Activated CD4-positive, alpha-beta T cell treated with anti-CD3 and anti-CD28 coated beads, Interleukin-2, amount 10 ng/mL, durations not matched to agents 24 days and 14 days (primary cell): ENCODE measurements at regions not wholly inside any gene's neighbourhood (a gene's known extent, or its start where the extent isn't known, plus 50 kb on each side); places are given as distances from the start of the nearest gene placed in this dataset.

Experiments
- DNase-seq: peaks from one replicate; pipeline ENCODE4 v3.0.0; 2022
- H3K27ac Mint-ChIP-seq: one replicate; pipeline ENCODE4 v1.8.0; 2022; ENCODE audit warnings: mild to moderate bottlenecking, mixed read lengths
- H3K27me3 Mint-ChIP-seq: one replicate; pipeline ENCODE4 v1.8.0; 2022; ENCODE audit warnings: mixed read lengths
- H3K36me3 Mint-ChIP-seq: one replicate; pipeline ENCODE4 v1.8.0; 2022; ENCODE audit warnings: low read depth, mild to moderate bottlenecking, mixed read lengths
- H3K4me1 Mint-ChIP-seq: one replicate; pipeline ENCODE4 v1.8.0; 2021; ENCODE audit warnings: mixed read lengths
- H3K4me3 Mint-ChIP-seq: one replicate; pipeline ENCODE4 v1.8.0; 2022; ENCODE audit warnings: mild to moderate bottlenecking, moderate library complexity, mixed read lengths
- H3K9me3 Mint-ChIP-seq: one replicate; pipeline ENCODE4 v1.8.0; 2021; ENCODE audit warnings: mixed read lengths
- intact Hi-C: fragments of 100-400 bp; cut with micrococcal nuclease; formaldehyde crosslinking; loops from one replicate; pipeline ENCODE4 v1.15.1; 2023

DNA sequence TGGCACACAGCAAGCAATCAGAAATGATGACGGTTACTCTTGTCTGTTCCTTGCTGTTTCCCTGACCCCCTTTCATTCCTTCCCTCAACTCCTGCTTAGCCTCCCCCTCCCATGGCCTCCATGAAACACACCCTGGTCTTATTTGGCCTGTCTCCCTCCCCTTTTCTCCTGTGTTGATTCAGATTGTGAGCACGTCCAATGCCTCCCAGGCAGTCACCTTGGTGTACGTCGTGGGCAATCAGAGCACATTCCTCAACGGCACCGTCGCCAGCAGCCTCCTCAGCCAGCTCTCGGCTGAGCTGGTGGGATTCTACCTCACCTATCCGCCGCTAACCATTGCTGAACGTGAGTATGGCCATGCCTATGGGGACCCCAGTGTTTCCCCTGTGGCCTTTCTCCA is 141.1 kb downstream of the C11orf91 start:
- Mint-ChIP-seq H3K9me3 (no peaks in the 10 kb centered on the region), H3K4me3 (no peak overlapping the region), H3K4me1 (no peaks in the 10 kb centered on the region), H3K27me3 (peaks cover 6% of the 10 kb centered on the region), H3K36me3 (no peaks in the 10 kb centered on the region), H3K27ac (no peak overlapping the region)
- DNase-seq = no peak
- intact Hi-C loops = no loop called here

DNA sequence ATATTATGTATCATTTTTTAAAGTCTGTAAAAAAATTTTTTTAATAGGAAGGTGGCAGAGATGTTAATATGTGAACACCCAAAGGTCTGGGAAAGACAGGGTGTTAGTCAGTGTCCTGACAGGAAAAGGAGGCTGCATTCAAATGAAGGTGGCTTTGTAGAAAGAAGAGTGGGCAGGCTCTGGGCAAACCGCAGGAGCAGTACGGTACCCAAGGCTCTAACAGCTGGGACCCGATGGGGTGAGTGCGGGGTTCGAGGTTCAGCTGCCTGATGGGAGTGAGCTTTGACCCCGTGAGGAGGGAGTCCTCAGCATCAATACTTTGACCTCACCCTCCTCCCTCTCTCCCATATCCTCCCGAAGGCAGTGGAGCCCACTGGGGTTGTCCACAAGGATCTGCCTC is 142.5 kb downstream of the C11orf91 start:
- Mint-ChIP-seq H3K9me3 (no peaks in the 10 kb centered on the region), H3K4me1 (no peaks in the 10 kb centered on the region), H3K4me3 (no peak overlapping the region), H3K27me3 (peaks cover 10% of the 10 kb centered on the region), H3K36me3 (no peaks in the 10 kb centered on the region), H3K27ac (no peak overlapping the region)
- DNase-seq = no peak
- intact Hi-C loops = no loop called here

DNA sequence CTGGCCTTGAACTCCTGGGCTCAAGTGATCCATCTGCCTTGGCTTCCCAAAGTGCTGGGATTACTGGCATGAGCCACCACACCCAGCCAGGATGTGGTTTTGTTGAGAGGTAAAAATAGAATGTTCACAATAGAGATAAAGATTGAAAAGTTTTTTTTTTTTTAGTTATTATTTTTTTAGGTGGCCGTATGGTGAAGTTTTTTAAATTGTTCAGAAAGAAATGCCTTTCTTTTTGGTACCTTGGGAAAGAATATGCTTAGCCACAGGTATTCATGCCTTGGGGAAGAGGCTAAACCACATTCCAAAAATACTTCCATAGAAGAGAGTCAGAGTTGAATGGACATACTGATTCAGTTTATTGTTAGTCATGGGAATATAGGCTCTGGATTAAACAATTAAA is 143.4 kb downstream of the C11orf91 start:
- H3K4me1 Mint-ChIP-seq = no peaks in the 10 kb centered on the region
- intact Hi-C loops = no loop called here
- H3K36me3 Mint-ChIP-seq = no peaks in the 10 kb centered on the region
- no peaks in the 10 kb centered on the region for H3K9me3 Mint-ChIP-seq
- H3K4me3 Mint-ChIP-seq = no peak overlapping the region
- no peak for DNase-seq
- no peak overlapping the region for H3K27ac Mint-ChIP-seq
- H3K27me3 Mint-ChIP-seq = peaks cover 10% of the 10 kb centered on the region

DNA sequence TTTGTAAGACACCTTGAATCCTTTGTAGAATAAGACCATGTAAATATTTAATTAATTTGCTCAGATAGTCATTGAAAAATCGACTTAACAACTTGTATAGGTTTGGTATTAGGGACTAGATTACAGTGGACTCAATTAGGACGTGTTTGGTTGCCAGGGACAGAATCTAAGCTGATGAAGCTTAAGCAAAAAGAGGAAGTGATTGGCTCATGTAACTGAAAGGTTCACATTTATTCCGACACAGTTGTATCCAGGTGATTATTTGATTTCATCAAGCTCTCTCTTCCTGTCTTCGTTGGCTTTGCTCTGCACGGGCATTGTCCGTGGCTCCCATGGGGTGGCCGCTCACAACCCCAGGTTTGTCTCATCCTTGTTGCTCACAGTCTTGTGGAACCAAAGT is 146.4 kb downstream of the C11orf91 start:
- H3K27me3 Mint-ChIP-seq = peaks cover 17% of the 10 kb centered on the region
- H3K27ac Mint-ChIP-seq = no peak overlapping the region
- no peak overlapping the region for H3K4me3 Mint-ChIP-seq
- no peaks in the 10 kb centered on the region for H3K36me3 Mint-ChIP-seq
- intact Hi-C loops = no loop called here
- no peaks in the 10 kb centered on the region for H3K9me3 Mint-ChIP-seq
- H3K4me1 Mint-ChIP-seq = no peaks in the 10 kb centered on the region
- no peak for DNase-seq

DNA sequence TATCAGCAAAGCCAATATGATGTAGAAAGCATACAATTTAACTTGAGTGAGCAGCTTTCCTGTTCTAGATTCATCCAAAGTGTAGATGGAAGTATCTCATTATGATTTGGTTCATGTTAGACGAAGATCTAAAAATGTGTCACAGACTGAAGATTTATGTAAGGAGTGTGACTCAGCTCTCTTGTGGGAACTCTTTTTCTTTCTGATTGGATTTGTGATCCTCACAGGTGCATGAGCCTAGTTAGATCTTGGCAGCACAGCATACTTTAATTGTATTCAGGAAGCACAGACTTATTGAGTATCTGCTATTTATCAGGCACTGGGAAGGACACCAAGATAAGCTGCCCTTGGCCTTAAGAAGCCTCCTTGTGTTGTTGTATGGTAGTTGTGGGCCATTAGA is 147.1 kb downstream of the C11orf91 start:
- Mint-ChIP-seq H3K9me3 (no peaks in the 10 kb centered on the region), H3K4me1 (no peaks in the 10 kb centered on the region), H3K27me3 (peaks cover 17% of the 10 kb centered on the region), H3K36me3 (no peaks in the 10 kb centered on the region), H3K4me3 (no peak overlapping the region), H3K27ac (no peak overlapping the region)
- intact Hi-C loops = no loop called here
- no peak for DNase-seq

DNA sequence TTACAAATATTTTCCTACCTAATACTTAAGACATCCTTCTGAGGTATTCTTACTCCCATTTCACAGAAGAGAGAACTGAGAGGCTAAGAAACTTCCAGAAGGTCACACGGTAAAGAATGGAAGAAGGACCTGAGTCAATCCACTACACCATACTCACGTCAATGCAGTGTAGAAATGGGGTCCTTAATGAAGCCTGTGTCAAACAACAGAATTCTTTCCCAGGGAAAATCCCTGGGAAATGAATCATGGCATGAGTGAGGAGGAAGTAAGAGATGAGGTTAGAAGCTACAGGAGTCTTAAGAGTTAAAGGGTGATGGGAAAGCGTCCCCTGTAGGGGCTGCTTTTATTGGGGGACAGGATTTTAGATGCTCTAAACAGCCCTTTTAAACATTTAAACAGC is 147.9 kb downstream of the C11orf91 start:
- Mint-ChIP-seq H3K27me3 (peaks cover 20% of the 10 kb centered on the region), H3K36me3 (no peaks in the 10 kb centered on the region), H3K9me3 (no peaks in the 10 kb centered on the region), H3K4me3 (no peak overlapping the region), H3K27ac (no peak overlapping the region), H3K4me1 (no peaks in the 10 kb centered on the region)
- DNase-seq = no peak
- intact Hi-C loops = no loop called here

DNA sequence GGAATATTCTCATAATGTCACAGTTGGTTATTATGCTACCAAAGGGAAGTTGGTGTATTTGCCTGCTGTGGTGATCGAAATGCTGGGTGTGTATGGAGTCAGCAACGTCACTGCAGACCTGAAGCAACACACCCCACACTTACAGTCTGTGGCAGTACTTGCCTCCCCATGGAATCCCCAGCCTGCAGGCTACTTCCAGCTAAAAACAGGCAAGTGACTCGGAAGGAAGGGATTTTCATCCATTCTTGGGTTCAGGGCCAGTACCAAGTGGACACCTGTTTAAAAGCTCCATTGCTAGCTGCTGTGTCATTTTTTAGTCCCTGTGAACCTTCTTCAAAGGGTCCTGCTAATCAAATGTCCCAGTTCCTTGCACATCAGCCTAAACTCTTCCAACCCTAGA is 149.6 kb downstream of the C11orf91 start:
- no peak overlapping the region for H3K27ac Mint-ChIP-seq

DNA sequence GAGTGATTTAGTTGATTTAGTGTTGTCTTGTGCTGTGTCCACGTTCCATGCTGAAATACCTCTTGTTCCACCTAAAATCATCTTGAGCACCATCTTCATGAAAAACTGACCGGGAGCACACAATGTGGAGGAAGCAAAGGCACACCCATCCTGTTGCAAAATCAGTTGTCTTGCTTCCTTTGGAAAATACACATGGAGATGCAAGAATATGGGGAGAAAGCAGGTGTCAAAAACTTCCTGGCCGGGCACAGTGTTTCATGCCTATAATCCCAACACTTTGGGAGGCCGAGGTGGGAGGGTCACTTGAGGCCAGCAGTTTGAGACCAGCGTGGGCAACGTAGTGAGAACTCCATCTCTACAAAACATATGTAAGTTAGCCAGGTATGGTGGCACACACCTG is 151.1 kb downstream of the C11orf91 start:
- Mint-ChIP-seq H3K4me3 (no peak overlapping the region), H3K27ac (no peak overlapping the region), H3K4me1 (no peaks in the 10 kb centered on the region), H3K27me3 (peaks cover 20% of the 10 kb centered on the region), H3K9me3 (no peaks in the 10 kb centered on the region), H3K36me3 (no peaks in the 10 kb centered on the region)
- DNase-seq = no peak
- intact Hi-C loops = no loop called here

More for the DNA sequence above, 149.6 kb downstream of the C11orf91 start:
- H3K4me3 Mint-ChIP-seq = no peak overlapping the region
- intact Hi-C loops = no loop called here
- no peaks in the 10 kb centered on the region for H3K9me3 Mint-ChIP-seq
- no peaks in the 10 kb centered on the region for H3K4me1 Mint-ChIP-seq
- H3K36me3 Mint-ChIP-seq = no peaks in the 10 kb centered on the region
- DNase-seq = no peak
- peaks cover 24% of the 10 kb centered on the region for H3K27me3 Mint-ChIP-seq

DNA sequence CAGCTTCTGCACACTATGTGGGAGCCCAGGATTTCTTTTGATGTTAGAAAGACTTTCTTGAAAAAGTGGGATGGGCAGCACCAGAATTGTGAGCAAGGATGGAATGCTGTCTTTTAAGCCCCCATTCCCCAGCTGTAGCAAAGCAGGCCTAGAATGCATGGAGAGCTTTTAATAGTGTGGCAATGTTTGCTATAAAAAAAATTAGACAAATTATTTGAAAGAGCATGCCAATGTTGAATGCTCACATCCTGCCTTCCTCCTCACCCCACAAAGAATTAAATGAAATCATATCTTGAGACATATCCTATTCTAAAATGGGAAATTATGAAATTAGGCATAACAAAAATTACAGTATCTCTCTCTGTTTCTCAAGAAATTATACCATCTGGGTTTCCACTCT is 154.7 kb downstream of the C11orf91 start:
- Mint-ChIP-seq H3K27me3 (peaks cover 15% of the 10 kb centered on the region), H3K36me3 (no peaks in the 10 kb centered on the region), H3K4me3 (no peak overlapping the region), H3K4me1 (no peaks in the 10 kb centered on the region), H3K9me3 (no peaks in the 10 kb centered on the region), H3K27ac (no peak overlapping the region)
- intact Hi-C loops = no loop called here
- no peak for DNase-seq

DNA sequence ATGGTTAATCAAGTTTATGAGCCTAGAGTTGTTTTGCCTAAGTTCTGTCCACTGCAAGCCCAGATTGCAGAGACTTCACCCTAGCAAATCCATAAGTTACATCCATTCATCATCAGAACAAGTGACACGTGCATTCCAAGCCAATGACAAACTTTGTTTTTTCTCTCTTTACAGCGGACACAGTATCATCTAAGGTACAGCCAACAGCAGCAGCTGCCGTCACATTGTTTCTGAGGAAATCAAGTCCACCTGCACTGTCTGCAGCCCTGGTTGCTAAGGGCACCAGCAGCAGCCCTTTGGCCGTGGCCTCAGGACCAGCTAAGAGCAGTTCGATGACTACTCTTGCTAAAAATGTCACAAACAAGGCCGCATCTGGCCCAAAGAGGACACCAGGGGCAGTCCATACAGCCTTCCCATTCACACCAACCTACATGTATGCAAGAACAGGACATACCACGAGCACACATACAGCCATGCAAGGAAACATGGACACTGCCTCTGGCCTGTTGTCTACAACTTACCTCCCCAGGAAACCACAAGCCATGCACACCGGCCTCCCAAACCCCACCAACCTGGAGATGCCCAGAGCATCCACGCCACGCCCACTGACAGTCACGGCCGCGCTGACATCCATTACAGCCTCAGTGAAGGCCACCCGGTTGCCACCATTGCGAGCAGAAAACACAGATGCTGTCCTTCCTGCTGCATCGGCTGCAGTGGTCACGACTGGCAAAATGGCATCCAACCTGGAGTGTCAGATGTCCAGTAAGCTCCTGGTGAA is 155.8 kb downstream of the C11orf91 start:
- Mint-ChIP-seq H3K9me3 (no peaks in the 10 kb centered on the region), H3K36me3 (no peaks in the 10 kb centered on the region), H3K27me3 (peaks cover 17% of the 10 kb centered on the region), H3K27ac (no peak overlapping the region), H3K4me1 (peaks cover 2% of the 10 kb centered on the region), H3K4me3 (no peak overlapping the region)
- DNase-seq = no peak
- intact Hi-C loops = no loop called here

DNA sequence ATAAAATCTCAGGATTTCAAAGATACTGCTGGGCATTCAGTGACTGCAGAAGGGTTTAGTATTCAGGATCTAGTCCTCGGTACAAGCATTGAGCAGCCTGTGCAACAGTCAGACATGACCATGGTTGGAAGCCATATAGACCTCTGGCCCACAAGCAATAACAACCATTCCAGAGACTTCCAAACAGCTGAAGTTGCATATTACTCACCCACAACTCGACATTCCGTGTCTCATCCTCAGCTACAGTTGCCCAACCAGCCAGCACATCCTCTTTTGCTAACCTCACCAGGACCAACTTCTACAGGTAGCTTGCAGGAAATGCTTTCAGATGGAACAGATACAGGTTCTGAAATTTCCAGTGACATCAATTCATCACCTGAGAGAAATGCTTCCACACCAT is 156.8 kb downstream of the C11orf91 start:
- intact Hi-C loops = loop anchor here (2.0 kb wide), 1 partner anchor 199 kb away; no protein-coding TSS in a partner anchor
- H3K27me3 Mint-ChIP-seq = peaks cover 20% of the 10 kb centered on the region
- DNase-seq = no peak
- H3K4me1 Mint-ChIP-seq = peaks cover 4% of the 10 kb centered on the region
- H3K36me3 Mint-ChIP-seq = no peaks in the 10 kb centered on the region
- no peak overlapping the region for H3K27ac Mint-ChIP-seq
- H3K4me3 Mint-ChIP-seq = no peak overlapping the region
- H3K9me3 Mint-ChIP-seq = no peaks in the 10 kb centered on the region

DNA sequence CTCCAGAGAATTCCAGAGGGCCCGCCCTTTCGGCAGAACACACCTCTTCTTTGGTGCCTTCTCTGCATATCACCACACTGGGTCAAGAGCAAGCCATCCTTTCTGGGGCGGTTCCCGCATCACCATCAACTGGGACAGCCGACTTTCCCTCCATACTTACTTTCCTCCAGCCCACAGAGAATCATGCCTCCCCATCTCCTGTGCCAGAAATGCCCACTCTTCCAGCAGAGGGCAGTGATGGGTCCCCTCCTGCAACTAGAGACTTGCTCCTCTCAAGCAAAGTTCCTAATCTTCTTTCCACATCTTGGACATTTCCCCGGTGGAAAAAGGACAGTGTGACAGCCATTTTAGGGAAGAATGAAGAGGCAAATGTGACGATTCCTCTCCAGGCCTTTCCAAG is 157.7 kb downstream of the C11orf91 start:
- peak; percentile 73 for DNase-seq
- intact Hi-C loops = loop anchor here (2.0 kb wide), 1 partner anchor 200 kb away; no protein-coding TSS in a partner anchor

DNA sequence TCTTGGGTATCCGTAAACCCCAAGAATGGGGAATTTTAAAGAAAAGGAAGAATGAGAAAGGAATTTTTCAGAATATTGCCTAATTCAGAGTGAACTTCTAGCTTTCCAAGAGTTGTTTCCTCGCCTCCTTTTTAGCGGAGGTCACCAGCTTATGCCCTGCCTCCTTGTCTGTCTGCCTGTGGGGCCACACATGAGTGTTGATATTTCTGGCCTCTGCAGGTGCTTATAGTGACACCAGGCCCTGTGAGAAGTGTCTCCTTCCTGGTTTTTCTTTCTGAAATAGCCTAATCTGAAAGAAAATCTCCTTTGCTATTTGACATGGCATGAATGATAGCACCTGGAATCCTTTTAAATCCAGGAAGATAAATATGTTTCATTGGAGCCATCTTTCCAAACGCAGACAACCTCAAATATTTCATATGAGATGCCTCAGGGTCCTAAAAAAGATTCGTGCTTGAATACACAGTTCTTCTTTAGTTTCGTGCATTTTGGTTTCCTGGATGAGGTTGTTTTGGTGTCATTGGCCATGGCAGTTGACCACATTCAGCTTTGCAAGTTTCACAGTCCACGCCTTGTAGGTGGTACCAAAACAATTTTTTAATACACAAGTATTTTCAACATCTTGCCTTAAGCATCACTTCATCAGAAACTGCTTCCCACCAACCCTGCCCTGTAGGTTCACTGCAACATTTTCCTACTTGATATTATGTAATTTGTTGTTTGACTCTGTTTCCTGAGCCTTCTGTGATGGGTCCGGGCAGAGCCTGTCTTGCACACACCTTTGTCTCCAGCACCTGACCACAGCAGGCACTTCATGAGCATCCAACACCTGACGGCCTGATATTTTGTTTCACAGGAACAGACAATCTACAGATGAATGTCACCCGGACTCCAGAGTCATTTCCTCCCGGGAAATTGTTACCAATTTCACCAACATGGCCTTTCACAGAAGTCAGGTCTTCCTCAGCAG is 159.4 kb downstream of the C11orf91 start:
- Mint-ChIP-seq H3K4me3 (no peak overlapping the region), H3K27ac (no peak overlapping the region), H3K27me3 (peaks cover 19% of the 10 kb centered on the region), H3K4me1 (peaks cover 4% of the 10 kb centered on the region), H3K9me3 (no peaks in the 10 kb centered on the region), H3K36me3 (no peaks in the 10 kb centered on the region)
- intact Hi-C loops = no loop called here
- no peak for DNase-seq

More for the DNA sequence above, 157.7 kb downstream of the C11orf91 start:
- Mint-ChIP-seq H3K27me3 (peaks cover 20% of the 10 kb centered on the region), H3K4me3 (no peak overlapping the region), H3K27ac (no peak overlapping the region), H3K9me3 (no peaks in the 10 kb centered on the region), H3K4me1 (peaks cover 4% of the 10 kb centered on the region), H3K36me3 (no peaks in the 10 kb centered on the region)

DNA sequence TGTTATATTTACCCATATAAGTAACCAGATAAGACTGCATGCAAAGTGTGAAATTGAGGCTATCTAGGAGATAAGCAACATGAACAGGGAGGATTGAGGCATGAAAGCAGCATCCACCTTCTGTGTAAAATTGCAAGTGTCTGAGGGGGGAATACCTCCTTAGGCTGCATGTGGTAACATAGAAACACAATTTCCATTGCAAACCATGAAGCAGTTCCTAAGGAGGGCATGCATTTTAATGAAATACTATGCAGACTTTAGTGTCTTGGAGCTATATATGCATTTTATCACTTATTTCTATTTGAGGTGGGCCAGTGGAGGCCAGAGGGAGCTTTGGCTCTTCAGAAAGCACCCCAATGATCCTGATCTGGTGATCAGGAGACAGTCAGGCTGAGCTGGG is 160.2 kb downstream of the C11orf91 start:
- Mint-ChIP-seq H3K4me3 (no peak overlapping the region), H3K9me3 (no peaks in the 10 kb centered on the region), H3K4me1 (peaks cover 4% of the 10 kb centered on the region), H3K27ac (no peak overlapping the region), H3K27me3 (peaks cover 19% of the 10 kb centered on the region), H3K36me3 (no peaks in the 10 kb centered on the region)
- intact Hi-C loops = no loop called here
- DNase-seq = no peak
